Skeletal muscle satellite cell (primary cell): ENCODE measurements at regions not wholly inside any gene's neighbourhood (a gene's known extent, or its start where the extent isn't known, plus 50 kb on each side); places are given as distances from the start of the nearest gene placed in this dataset.
"Not testable (repeated sequence)": the region's sequence is repeated elsewhere in the genome, so short reads cannot be mapped to it uniquely, and the experiment has no call there.

Source experiments
- H3K27me3 ChIP-seq: 2 replicates; pipeline ENCODE4 v1.7.0; 2013; ENCODE audit warnings: low read length; ENCODE audit not compliant: control insufficient read depth, insufficient read depth
- H3K36me3 ChIP-seq: 2 replicates; pipeline ENCODE4 v1.7.0; 2013; ENCODE audit warnings: mild to moderate bottlenecking, control low read depth, low read length; ENCODE audit not compliant: insufficient read depth
- H3K4me1 ChIP-seq: 2 replicates; pipeline ENCODE4 v1.7.0; 2013; ENCODE audit warnings: low read length; ENCODE audit not compliant: control insufficient read depth, insufficient read depth
- H3K4me2 ChIP-seq: 2 replicates; pipeline ENCODE4 v1.7.0; 2013; ENCODE audit warnings: mild to moderate bottlenecking, low read length
- H3K4me3 ChIP-seq: 2 replicates; pipeline ENCODE4 v1.7.0; 2013; ENCODE audit warnings: low read length
- H3K9ac ChIP-seq: 2 replicates; pipeline ENCODE4 v1.7.0; 2013; ENCODE audit warnings: mild to moderate bottlenecking, low read depth, low read length, moderate library complexity
- H3K9me3 ChIP-seq: replicated peaks from 2 replicates; pipeline ENCODE4 v1.7.0; 2013; ENCODE audit warnings: mild to moderate bottlenecking, control low read depth, low read length

DNA sequence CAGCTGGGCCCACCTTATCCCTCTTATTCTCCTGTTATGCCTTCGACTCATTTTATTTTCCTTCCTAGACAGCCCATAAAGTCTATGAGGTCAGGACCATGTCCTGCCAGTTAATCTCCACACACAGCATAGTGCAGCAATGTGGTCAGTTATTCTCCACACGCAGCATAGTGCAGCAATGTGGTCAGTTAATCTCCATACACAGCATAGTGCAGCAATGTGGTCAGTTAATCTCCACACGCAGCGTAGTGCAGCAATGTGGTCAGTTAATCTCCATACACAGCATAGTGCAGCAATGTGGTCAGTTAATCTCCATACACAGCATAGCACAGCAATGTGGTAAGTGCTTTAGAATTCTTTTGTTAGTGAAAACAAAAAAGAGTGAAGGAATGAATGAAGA is 77.8 kb downstream of the TEX36 start:
- Histone ChIP-seq H3K4me3 (no peak overlapping the region), H3K9ac (no peak overlapping the region), H3K9me3 (no peaks in the 10 kb centered on the region), H3K27me3 (no peaks in the 10 kb centered on the region), H3K4me1 (no peaks in the 10 kb centered on the region), H3K4me2 (no peak overlapping the region), H3K36me3 (no peaks in the 10 kb centered on the region)

DNA sequence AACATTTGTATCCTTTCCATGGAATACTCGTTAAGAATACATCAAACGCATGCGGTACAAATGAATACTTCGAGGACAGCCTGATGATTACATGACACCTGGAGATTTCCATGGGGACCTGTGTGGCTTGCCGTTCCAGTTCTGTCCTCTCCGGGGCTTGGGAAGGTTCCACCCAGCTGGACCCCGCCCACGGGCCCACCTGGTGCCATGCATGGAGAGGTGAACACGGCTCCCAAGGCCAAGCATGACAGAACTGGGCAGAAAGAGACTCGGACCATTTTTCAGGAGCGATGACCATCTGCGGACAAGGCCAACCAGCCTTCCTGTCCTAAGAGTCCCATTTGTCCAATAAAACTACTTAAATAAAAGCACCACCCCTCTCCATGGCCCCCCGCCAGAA is 80.1 kb downstream of the TEX36 start:
- Histone ChIP-seq H3K4me3 (no peak overlapping the region), H3K4me1 (no peaks in the 10 kb centered on the region), H3K9ac (no peak overlapping the region), H3K27me3 (no peaks in the 10 kb centered on the region), H3K9me3 (no peaks in the 10 kb centered on the region), H3K36me3 (no peaks in the 10 kb centered on the region), H3K4me2 (no peak overlapping the region)

DNA sequence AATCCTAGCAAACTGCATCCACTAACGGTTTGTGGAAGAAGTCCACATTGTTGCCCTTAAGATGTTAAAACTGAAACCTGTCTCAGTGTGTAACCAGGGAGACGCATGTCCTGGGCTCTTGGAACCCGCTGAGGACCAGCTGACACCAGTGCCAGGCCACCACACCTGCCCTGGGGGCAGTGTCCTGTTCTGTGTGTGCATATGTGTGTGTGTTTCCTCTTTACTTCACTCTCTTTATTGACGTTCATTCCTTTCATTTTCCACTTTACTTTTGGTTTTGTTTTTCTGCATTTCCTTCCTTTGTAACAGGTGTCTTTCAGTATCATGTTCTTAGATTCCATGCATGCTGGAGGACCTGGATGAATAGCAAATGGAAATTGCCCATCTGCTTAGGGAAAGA is 83.8 kb downstream of the TEX36 start:
- H3K9me3 ChIP-seq: no peaks in the 10 kb centered on the region
- no peak overlapping the region for H3K4me3 ChIP-seq
- no peak overlapping the region for H3K4me2 ChIP-seq
- H3K4me1 ChIP-seq: no peaks in the 10 kb centered on the region
- no peak overlapping the region for H3K9ac ChIP-seq
- no peaks in the 10 kb centered on the region for H3K36me3 ChIP-seq
- H3K27me3 ChIP-seq: no peaks in the 10 kb centered on the region

DNA sequence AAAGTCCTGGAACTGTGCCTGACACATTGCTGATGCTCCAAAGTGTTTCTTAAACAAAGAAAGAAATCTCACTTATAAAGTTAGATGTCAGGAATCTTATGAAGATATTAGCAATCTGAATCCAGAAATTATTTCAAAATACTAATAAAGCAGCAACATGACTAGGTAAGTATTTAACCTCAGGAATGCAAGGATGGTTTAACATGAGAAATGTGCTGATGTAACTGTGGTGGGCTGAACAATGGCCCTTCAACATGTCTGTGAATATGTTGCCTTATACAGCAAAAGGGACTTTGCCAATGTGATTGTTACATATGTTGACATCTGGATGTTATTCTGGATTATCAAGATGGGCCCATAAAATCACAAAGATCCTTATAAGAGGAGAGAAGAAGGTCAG is 87.1 kb downstream of the TEX36 start:
- H3K27me3 ChIP-seq: no peaks in the 10 kb centered on the region
- H3K4me1 ChIP-seq: no peaks in the 10 kb centered on the region
- no peak overlapping the region for H3K4me2 ChIP-seq
- no peak overlapping the region for H3K9ac ChIP-seq
- no peak overlapping the region for H3K4me3 ChIP-seq
- H3K36me3 ChIP-seq: no peaks in the 10 kb centered on the region
- H3K9me3 ChIP-seq: no peaks in the 10 kb centered on the region

DNA sequence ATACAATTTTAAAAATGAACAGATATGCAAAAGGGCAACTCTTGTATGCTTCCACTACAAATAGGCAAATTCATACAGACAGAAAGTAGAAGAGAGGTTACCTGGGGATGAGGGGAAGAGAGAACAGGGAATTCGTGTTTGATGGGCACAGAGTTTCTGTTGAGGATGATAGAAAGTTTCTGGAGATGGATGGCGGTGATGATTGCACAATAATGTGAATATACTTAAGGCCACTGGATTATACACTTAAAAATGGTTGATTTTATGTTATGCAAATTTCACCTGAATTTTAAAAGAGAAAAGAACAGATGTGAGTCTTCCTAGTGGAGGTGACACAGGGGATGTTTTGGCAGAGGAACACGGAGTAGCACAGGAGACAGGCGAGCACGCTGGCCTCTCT is 89.3 kb downstream of the TEX36 start:
- H3K9me3 ChIP-seq: no peaks in the 10 kb centered on the region
- no peaks in the 10 kb centered on the region for H3K4me1 ChIP-seq
- no peak overlapping the region for H3K9ac ChIP-seq
- H3K36me3 ChIP-seq: no peaks in the 10 kb centered on the region
- H3K4me2 ChIP-seq: no peak overlapping the region
- H3K27me3 ChIP-seq: no peaks in the 10 kb centered on the region
- H3K4me3 ChIP-seq: no peak overlapping the region

DNA sequence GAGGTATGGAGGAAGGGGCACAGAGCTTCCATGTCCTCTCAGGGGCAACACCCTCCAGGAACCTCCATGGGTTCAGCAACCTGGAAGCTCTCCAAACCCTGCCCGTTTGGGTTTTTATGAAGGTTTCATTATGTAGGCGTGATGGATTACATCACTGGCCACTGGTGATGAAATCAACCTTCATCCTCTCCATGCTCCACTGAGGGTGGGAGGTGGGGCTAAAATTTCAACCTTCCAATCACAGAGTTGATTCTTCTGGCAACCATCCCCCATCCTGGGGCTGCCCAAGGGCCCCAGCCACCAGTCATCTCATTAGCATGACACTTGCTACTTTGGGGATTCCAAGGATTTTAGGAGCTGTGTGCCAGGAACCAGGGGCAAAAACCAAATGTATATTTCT is 90.1 kb downstream of the TEX36 start:
- Histone ChIP-seq H3K4me2 (no peak overlapping the region), H3K9me3 (no peaks in the 10 kb centered on the region), H3K9ac (no peak overlapping the region), H3K4me1 (no peaks in the 10 kb centered on the region), H3K36me3 (no peaks in the 10 kb centered on the region), H3K4me3 (no peak overlapping the region), H3K27me3 (no peaks in the 10 kb centered on the region)

DNA sequence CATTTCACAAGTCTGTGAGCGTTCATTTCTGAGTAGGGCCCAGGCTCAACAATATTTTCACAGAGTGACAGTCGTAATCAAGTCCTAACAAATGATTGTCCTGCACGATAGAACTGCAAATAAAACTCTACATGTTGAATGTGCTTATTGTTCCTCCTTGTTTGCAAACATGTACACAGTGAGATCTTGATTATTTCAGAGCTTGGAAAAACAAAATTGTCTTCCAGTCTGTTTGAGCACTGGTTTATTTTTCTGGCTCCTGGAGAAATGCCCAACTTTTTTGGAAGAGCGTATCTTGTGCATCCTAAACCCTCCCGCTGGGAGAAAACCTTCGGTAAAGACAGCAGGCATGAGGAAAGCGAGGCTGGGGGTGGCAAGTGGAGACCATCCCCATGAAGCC is 91.1 kb downstream of the TEX36 start:
- no peak overlapping the region for H3K9ac ChIP-seq
- no peak overlapping the region for H3K4me2 ChIP-seq
- H3K4me3 ChIP-seq: no peak overlapping the region
- H3K27me3 ChIP-seq: no peaks in the 10 kb centered on the region
- no peaks in the 10 kb centered on the region for H3K4me1 ChIP-seq
- H3K9me3 ChIP-seq: no peaks in the 10 kb centered on the region
- H3K36me3 ChIP-seq: no peaks in the 10 kb centered on the region

DNA sequence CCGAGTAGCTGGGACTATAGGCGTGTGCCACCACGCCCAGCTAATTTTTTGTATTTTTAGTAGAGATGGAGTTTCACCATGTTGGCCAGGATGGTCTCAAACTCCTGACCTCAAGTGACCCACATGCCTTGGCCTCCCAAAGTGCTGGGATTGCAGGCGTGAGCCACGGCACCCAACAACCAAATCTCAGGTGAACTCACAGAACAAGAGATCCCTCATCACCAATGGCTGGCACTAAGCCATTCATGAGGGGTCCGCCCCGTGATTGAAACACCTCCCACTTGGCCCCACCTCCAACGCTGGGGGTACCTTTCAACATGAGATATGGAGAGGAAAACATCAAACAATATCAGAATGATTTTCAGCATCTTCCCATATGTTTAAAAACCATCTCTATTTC is 94.2 kb downstream of the TEX36 start:
- H3K36me3 ChIP-seq, H3K9me3 ChIP-seq, H3K9ac ChIP-seq, H3K27me3 ChIP-seq, H3K4me3 ChIP-seq, H3K4me2 ChIP-seq, H3K4me1 ChIP-seq: not testable (repeated sequence)

DNA sequence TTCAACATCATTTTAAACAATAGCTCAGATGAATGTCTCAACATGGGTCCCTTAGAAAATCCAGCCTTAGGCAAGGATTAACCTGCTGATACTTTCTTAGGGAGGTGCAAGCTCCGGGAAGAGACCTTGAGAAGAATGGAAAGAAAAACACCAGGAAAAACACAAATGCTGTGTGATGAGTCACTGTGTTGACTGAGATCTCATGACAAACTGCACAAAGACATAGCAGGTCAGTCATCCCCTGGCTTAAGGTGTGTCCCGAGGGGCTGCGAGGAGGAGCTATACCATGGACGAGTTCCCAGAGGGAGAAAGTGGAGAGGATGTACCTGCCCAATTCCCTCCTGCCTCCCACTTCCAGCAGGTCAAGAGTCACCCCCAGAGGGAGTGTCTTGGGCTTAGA is 98.0 kb downstream of the TEX36 start:
- H3K4me2 ChIP-seq: no peak overlapping the region
- no peaks in the 10 kb centered on the region for H3K9me3 ChIP-seq

DNA sequence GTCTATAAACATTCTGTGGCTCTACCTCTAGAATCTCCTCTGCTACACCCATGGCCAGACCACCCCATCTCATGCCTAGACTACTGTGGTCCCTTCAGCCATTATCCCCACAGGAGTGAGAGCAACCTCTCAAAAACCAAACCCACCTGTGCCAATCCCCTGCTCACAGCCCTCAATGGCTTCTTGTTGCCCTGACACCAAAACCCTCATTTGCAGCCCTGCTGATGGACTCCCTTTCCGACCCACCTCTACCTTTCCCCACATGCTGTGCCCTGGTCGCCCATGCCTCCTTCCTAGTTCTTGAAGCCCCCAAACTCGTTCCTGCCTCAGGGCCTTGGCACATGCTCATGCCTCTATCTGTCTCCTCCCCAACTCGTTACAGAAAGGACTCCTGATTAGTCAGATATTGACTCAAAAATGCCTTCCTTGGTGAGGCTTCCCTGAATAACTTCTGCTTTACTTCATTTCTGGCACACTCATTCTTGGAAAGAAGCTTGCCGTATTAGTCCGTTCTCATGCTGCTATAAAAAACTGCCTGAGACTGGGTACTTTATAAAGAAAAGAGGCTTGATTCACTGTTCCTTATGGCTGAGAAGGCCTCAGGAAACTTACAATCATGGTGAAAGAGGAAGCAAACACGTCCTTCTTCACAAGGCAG is 104.2 kb downstream of the TEX36 start:
- no peaks in the 10 kb centered on the region for H3K27me3 ChIP-seq
- no peak overlapping the region for H3K9ac ChIP-seq
- H3K4me3 ChIP-seq: no peak overlapping the region
- H3K4me1 ChIP-seq: no peaks in the 10 kb centered on the region
- no peaks in the 10 kb centered on the region for H3K9me3 ChIP-seq
- H3K36me3 ChIP-seq: no peaks in the 10 kb centered on the region
- no peak overlapping the region for H3K4me2 ChIP-seq

More for the DNA sequence above, 98.0 kb downstream of the TEX36 start:
- H3K36me3 ChIP-seq: no peaks in the 10 kb centered on the region
- H3K9ac ChIP-seq: no peak overlapping the region
- no peak overlapping the region for H3K4me3 ChIP-seq
- no peaks in the 10 kb centered on the region for H3K27me3 ChIP-seq
- no peaks in the 10 kb centered on the region for H3K4me1 ChIP-seq

DNA sequence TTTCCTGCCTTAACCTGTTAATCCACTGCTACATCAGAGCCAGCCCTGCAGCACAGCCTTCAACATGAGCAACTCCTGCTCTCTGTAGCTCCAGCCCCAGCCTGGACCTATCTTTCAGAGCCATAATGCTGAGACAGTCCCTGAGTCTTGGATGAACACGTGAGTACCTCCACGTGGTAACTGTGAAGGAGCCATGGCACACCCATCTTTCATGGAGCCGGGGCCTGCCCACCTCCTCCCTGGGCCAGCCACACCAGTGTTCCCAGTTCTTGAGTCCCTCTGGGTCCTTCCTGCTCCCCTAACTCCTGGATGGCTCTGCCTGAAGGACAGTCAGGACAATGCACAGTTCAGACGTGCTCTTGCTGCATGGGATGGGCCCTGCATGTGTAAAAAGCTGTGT is 107.1 kb downstream of the TEX36 start:
- H3K4me2 ChIP-seq: no peak overlapping the region
- H3K9ac ChIP-seq: no peak overlapping the region
- H3K27me3 ChIP-seq: peaks cover 5% of the 10 kb centered on the region
- no peaks in the 10 kb centered on the region for H3K9me3 ChIP-seq
- H3K36me3 ChIP-seq: no peaks in the 10 kb centered on the region
- H3K4me1 ChIP-seq: no peaks in the 10 kb centered on the region
- H3K4me3 ChIP-seq: no peak overlapping the region

DNA sequence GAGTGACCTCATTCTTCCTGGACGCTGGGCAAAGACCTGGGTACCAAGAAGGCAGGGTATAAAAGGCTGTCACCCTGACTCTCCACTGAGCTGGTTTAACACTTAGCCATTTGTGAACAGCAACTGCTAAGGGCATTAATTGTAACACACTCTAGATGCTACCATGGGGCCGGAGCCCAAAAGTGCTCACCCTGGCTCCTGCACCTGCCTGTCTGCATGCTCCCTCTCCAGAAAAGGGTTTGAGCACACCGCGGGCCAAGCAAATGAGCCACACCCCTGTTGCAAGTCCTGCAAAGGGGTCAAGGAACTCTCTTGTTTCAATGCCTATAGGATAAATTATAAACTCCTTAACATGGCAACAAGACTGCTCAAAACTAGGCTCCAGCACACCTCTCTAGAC is 114.8 kb downstream of the TEX36 start:
- H3K36me3 ChIP-seq: no peaks in the 10 kb centered on the region
- H3K9ac ChIP-seq: no peak overlapping the region
- H3K4me2 ChIP-seq: no peak overlapping the region

More for the DNA sequence above, 114.8 kb downstream of the TEX36 start:
- Histone ChIP-seq H3K9me3 (no peaks in the 10 kb centered on the region), H3K4me1 (no peaks in the 10 kb centered on the region), H3K27me3 (peaks cover 6% of the 10 kb centered on the region), H3K4me3 (no peak overlapping the region)
